PC-3 (cell line): ENCODE measurements at regions not wholly inside any gene's neighbourhood (a gene's known extent, or its start where the extent isn't known, plus 50 kb on each side); places are given as distances from the start of the nearest gene placed in this dataset.

Source experiments
- EZH2phosphoT487 ChIP-seq: fragments of 300-600 bp; sonication (generic); IDR thresholded peaks from 2 replicates; pipeline ENCODE4 v1.6.1; 2018; ENCODE audit warnings: mild to moderate bottlenecking, antibody characterized with exemption, low read length, borderline replicate concordance
- TF ChIP-seq, protein P1 (sequence below): fragments of 300-600 bp; sonication (generic); conservative IDR thresholded peaks from 2 replicates; pipeline ENCODE4 v1.5.1; 2017; ENCODE audit warnings: antibody characterized with exemption, low read depth, mild to moderate bottlenecking, low read length

DNA sequence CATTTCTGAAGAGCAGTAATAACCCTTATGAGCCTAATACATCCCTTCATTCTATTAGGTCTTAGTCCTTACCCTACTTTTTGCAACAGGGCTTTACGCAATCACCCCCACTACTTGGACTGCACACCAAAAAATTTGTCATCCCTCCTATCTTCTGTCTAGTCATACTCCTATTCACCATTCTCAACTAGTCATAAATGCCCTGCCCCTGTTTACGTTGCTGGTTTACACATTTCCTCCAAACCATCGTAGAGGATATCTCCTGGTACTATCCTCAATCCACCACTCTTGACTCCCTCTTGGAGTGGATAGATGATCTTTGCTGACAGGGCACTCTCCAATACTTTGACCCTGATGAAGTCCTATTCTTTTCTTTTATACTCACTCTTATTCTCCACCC, 98.2 kb upstream of the CCNG1 start:
- TF ChIP-seq, protein P1, sequence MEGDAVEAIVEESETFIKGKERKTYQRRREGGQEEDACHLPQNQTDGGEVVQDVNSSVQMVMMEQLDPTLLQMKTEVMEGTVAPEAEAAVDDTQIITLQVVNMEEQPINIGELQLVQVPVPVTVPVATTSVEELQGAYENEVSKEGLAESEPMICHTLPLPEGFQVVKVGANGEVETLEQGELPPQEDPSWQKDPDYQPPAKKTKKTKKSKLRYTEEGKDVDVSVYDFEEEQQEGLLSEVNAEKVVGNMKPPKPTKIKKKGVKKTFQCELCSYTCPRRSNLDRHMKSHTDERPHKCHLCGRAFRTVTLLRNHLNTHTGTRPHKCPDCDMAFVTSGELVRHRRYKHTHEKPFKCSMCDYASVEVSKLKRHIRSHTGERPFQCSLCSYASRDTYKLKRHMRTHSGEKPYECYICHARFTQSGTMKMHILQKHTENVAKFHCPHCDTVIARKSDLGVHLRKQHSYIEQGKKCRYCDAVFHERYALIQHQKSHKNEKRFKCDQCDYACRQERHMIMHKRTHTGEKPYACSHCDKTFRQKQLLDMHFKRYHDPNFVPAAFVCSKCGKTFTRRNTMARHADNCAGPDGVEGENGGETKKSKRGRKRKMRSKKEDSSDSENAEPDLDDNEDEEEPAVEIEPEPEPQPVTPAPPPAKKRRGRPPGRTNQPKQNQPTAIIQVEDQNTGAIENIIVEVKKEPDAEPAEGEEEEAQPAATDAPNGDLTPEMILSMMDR = no peak
- TF ChIP-seq EZH2phosphoT487 = no peak
